NCI-H2107 (cell line): ENCODE measurements at regions not wholly inside any gene's neighbourhood (a gene's known extent, or its start where the extent isn't known, plus 50 kb on each side); places are given as distances from the start of the nearest gene placed in this dataset.

Source experiments
- DNase-seq: peaks from one replicate; lab custom pipeline; 2025; lab: John Stamatoyannopoulos, UW

GRCh38 chr4:31059753-31060522 is 339.8 kb downstream of the PCDH7 start:
- no peak for DNase-seq

- DNase-seq, result peak; percentile 0
These were observed 344.9 kb downstream of the PCDH7 start for GRCh38 chr4:31065086-31065485.

GRCh38 chr4:31068257-31069075 is 348.3 kb downstream of the PCDH7 start:
- DNase-seq, result no peak

- no peak for DNase-seq
These were observed 349.0 kb downstream of the PCDH7 start for GRCh38 chr4:31069151-31069550.

GRCh38 chr4:31071508-31072486 is 351.6 kb downstream of the PCDH7 start:
- DNase-seq, result no peak

GRCh38 chr4:31075969-31076368 is 355.8 kb downstream of the PCDH7 start:
- no peak for DNase-seq

GRCh38 chr4:31078661-31079060 is 358.5 kb downstream of the PCDH7 start:
- DNase-seq, result no peak

- no peak for DNase-seq
These were observed 360.7 kb downstream of the PCDH7 start for GRCh38 chr4:31080887-31081286.

GRCh38 chr4:31081366-31081765 is 361.2 kb downstream of the PCDH7 start:
- DNase-seq, result no peak

GRCh38 chr4:31083456-31083855 is 363.3 kb downstream of the PCDH7 start:
- no peak for DNase-seq

- no peak for DNase-seq
These were observed 364.7 kb downstream of the PCDH7 start for GRCh38 chr4:31084806-31085416.

GRCh38 chr4:31085689-31086088 is 365.5 kb downstream of the PCDH7 start:
- no peak for DNase-seq

- DNase-seq, result no peak
These were observed 366.7 kb downstream of the PCDH7 start for GRCh38 chr4:31086756-31087330.

GRCh38 chr4:31088600-31089230 is 368.5 kb downstream of the PCDH7 start:
- no peak for DNase-seq

- DNase-seq, result peak; percentile 25
These were observed 369.6 kb downstream of the PCDH7 start for GRCh38 chr4:31089815-31090214.

- no peak for DNase-seq
These were observed 374.3 kb downstream of the PCDH7 start for GRCh38 chr4:31094474-31094873.

GRCh38 chr4:31097999-31098398 is 377.8 kb downstream of the PCDH7 start:
- no peak for DNase-seq

GRCh38 chr4:31100536-31100935 is 380.4 kb downstream of the PCDH7 start:
- DNase-seq, result no peak

GRCh38 chr4:31104043-31104442 is 383.9 kb downstream of the PCDH7 start:
- DNase-seq, result no peak

GRCh38 chr4:31104577-31104976 is 384.4 kb downstream of the PCDH7 start:
- DNase-seq, result no peak

- DNase-seq, result no peak
These were observed 386.2 kb downstream of the PCDH7 start for GRCh38 chr4:31106419-31106818.
